Adrenal gland (tissue), 5 donors: ENCODE measurements at regions not wholly inside any gene's neighbourhood (a gene's known extent, or its start where the extent isn't known, plus 50 kb on each side); places are given as distances from the start of the nearest gene placed in this dataset.

Experiments used
- POLR2A ChIP-seq, 2 donors: fragments of 450-650 bp; IDR thresholded peaks; one replicate each; pipeline ENCODE4 v1.6.1; 2017; ENCODE audit warnings: antibody characterized with exemption in 2 of 2, mild to moderate bottlenecking in 2 of 2, moderate library complexity in 1 of 2
- TF ChIP-seq, protein P1 (sequence below), 6 experiments: fragments of 450-650 bp in 4 of 6; fragments of 200-600 bp in 2 of 6; sonication (generic) in 1 of 6; IDR thresholded peaks; 1 replicate in 5 of 6; 2 replicates in 1 of 6; pipeline versions ENCODE4 v1.5.1 to v1.8.0; 2016 to 2021; ENCODE audit warnings: antibody characterized with exemption in 6 of 6, mild to moderate bottlenecking in 2 of 6, moderate library complexity in 1 of 6
- donor health status: DM: no; HTN: no; CAD: no.

DNA sequence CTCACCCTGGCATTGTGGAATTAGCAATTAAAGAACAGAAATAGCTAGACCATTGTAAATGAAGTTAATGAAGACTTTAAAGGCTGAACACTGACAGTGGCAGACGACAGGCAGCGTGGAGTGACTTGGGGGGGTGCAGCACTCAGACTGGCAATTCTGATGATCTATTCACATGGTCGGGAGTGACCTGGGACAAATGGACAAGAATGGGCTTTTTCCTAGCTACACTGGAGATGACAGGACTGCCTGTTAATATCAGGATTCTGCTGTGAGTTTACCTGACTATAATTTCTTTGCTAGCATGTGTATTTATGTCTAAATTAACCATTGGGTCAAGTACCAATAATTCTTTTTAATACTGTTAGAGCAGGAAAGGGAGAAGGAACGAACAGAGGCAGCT lies 199.6 kb downstream of the FBXO15 start:
- TF ChIP-seq, protein P1, sequence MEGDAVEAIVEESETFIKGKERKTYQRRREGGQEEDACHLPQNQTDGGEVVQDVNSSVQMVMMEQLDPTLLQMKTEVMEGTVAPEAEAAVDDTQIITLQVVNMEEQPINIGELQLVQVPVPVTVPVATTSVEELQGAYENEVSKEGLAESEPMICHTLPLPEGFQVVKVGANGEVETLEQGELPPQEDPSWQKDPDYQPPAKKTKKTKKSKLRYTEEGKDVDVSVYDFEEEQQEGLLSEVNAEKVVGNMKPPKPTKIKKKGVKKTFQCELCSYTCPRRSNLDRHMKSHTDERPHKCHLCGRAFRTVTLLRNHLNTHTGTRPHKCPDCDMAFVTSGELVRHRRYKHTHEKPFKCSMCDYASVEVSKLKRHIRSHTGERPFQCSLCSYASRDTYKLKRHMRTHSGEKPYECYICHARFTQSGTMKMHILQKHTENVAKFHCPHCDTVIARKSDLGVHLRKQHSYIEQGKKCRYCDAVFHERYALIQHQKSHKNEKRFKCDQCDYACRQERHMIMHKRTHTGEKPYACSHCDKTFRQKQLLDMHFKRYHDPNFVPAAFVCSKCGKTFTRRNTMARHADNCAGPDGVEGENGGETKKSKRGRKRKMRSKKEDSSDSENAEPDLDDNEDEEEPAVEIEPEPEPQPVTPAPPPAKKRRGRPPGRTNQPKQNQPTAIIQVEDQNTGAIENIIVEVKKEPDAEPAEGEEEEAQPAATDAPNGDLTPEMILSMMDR (IDR thresholded peaks at IDR 0.05), result no peak
- no peak for TF ChIP-seq POLR2A (IDR thresholded peaks at IDR 0.05)
